ENCODE measurements at regions not wholly inside any gene's neighbourhood (a gene's known extent, or its start where the extent isn't known, plus 50 kb on each side); places are given as distances from the start of the nearest gene placed in this dataset.

- no peak for DNase-seq
Measured at GRCh38 chr2:43104763-43105162, 121.6 kb downstream of the ZFP36L2 start.

GRCh38 chr2:43104106-43104505 is 122.3 kb downstream of the ZFP36L2 start:
- DNase-seq: no peak

GRCh38 chr2:43103093-43103404 is 123.4 kb downstream of the ZFP36L2 start:
- no peak for DNase-seq

GRCh38 chr2:43102366-43103092 is 123.9 kb downstream of the ZFP36L2 start:
- DNase-seq: no peak

- DNase-seq: no peak
Measured at GRCh38 chr2:43101751-43102150, 124.7 kb downstream of the ZFP36L2 start.

GRCh38 chr2:43100883-43101662 is 125.3 kb downstream of the ZFP36L2 start:
- no peak for DNase-seq

- no peak for DNase-seq
Measured at GRCh38 chr2:43100362-43100882, 126.0 kb downstream of the ZFP36L2 start.

GRCh38 chr2:43099797-43100196 is 126.6 kb downstream of the ZFP36L2 start:
- no peak for DNase-seq

GRCh38 chr2:43098539-43098938 is 127.9 kb downstream of the ZFP36L2 start:
- no peak for DNase-seq

GRCh38 chr2:43097644-43098408 is 128.6 kb downstream of the ZFP36L2 start:
- no peak for DNase-seq

GRCh38 chr2:43095533-43096295 is 130.7 kb downstream of the ZFP36L2 start:
- DNase-seq: no peak

GRCh38 chr2:43092520-43093179 is 133.8 kb downstream of the ZFP36L2 start:
- DNase-seq: no peak

GRCh38 chr2:43090317-43090716 is 136.1 kb downstream of the ZFP36L2 start:
- DNase-seq: no peak

- DNase-seq: no peak
Measured at GRCh38 chr2:43088143-43089073, 138.0 kb downstream of the ZFP36L2 start.

- no peak for DNase-seq
Measured at GRCh38 chr2:43087413-43087812, 139.0 kb downstream of the ZFP36L2 start.

GRCh38 chr2:43086451-43087221 is 139.8 kb downstream of the ZFP36L2 start:
- no peak for DNase-seq

GRCh38 chr2:43085929-43086328 is 140.5 kb downstream of the ZFP36L2 start:
- no peak for DNase-seq

GRCh38 chr2:43085505-43085904 is 140.9 kb downstream of the ZFP36L2 start:
- no peak for DNase-seq

GRCh38 chr2:43084699-43085091 is 141.7 kb downstream of the ZFP36L2 start:
- DNase-seq: no peak

Measured in activated CD4-positive, alpha-beta T cell treated with anti-CD3 and anti-CD28 coated beads, Interleukin-10, Interleukin-2, amounts not matched to agents 100 ng/mL and 50 ng/mL, durations not matched to agents 16 hours and 8 hours (primary cell).